SK-N-SH (cell line): ENCODE measurements at regions not wholly inside any gene's neighbourhood (a gene's known extent, or its start where the extent isn't known, plus 50 kb on each side); places are given as distances from the start of the nearest gene placed in this dataset.
"Not testable (repeated sequence)": the region's sequence is repeated elsewhere in the genome, so short reads cannot be mapped to it uniquely, and the experiment has no call there.

ENCODE experiments used
- FOXM1 ChIP-seq: IDR thresholded peaks from 2 replicates; pipeline ENCODE4 v1.4.0; 2012; ENCODE audit warnings: low read depth, mild to moderate bottlenecking
- GABPA ChIP-seq: IDR thresholded peaks from 2 replicates; pipeline ENCODE4 v1.4.0; 2012; ENCODE audit warnings: low read depth, mild to moderate bottlenecking
- POLR2AphosphoS5 ChIP-seq: IDR thresholded peaks from 2 replicates; pipeline ENCODE4 v1.6.1; 2012; ENCODE audit warnings: low read depth, low read length
- RFX5 ChIP-seq: IDR thresholded peaks from 2 replicates; pipeline ENCODE4 v1.6.1; 2012; ENCODE audit warnings: mild to moderate bottlenecking, improper control_type of control experiment, low read length
- RXRA ChIP-seq: IDR thresholded peaks from 2 replicates; pipeline ENCODE4 v1.4.0; 2012; ENCODE audit warnings: low read depth, mild to moderate bottlenecking, borderline replicate concordance
- TAF1 ChIP-seq: IDR thresholded peaks from 2 replicates; pipeline ENCODE4 v1.6.1; 2012; ENCODE audit warnings: low read depth, mild to moderate bottlenecking, low read length, moderate library complexity, borderline replicate concordance
- TEAD4 ChIP-seq: IDR thresholded peaks from 2 replicates; pipeline ENCODE4 v1.4.0; 2012; ENCODE audit warnings: mild to moderate bottlenecking, borderline replicate concordance; ENCODE audit not compliant: insufficient read depth
- TF ChIP-seq, protein P1 (sequence below): IDR thresholded peaks from 2 replicates; pipeline ENCODE4 v1.6.1; 2012; ENCODE audit warnings: mild to moderate bottlenecking, low read depth, low read length, moderate library complexity
- TF ChIP-seq, protein P2 (sequence below): IDR thresholded peaks from 2 replicates; pipeline ENCODE4; 2012
- TF ChIP-seq, protein P3 (sequence below): fragments of 200-600 bp; sonication (generic); IDR thresholded peaks from 2 replicates; pipeline ENCODE4 v1.6.1; 2017; ENCODE audit warnings: antibody characterized with exemption, mild to moderate bottlenecking, moderate library complexity
- TF ChIP-seq, protein P4 (sequence below): IDR thresholded peaks from 2 replicates; pipeline ENCODE4 v1.4.0; 2012; ENCODE audit warnings: low read depth, borderline replicate concordance

DNA sequence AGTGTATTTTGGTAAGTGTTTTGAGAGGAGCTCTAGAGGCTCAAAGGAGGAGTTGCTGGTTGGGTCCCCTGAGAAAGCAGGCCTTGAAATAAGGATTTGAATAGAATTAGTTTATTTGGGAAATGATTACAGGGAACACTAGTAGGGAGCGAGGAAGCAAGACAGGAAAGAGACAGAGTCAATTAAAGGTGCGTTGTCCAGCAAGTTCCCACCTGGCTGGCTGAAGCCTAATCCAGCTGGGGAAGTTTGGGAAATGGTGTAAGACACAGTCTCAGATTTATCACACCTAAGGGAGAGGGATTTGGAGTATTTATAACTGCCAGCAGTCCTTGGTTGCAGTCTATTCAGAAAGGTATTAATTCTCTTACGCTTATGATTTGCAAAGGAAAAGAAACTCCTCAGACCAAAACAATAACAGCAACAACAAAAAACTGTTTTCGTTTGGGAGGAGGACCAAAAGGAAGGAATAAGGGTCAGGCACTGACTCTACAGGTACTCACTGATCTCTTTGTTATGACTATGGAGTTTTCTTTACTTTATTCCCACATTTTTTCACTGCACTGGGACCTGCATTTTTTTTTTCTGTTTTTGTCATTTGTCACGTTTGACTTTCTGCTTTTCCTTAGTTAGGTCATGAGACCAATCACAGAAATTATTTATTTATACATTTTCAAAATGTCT lies 780.8 kb downstream of the TTLL7 start:
- TF ChIP-seq, protein P1, sequence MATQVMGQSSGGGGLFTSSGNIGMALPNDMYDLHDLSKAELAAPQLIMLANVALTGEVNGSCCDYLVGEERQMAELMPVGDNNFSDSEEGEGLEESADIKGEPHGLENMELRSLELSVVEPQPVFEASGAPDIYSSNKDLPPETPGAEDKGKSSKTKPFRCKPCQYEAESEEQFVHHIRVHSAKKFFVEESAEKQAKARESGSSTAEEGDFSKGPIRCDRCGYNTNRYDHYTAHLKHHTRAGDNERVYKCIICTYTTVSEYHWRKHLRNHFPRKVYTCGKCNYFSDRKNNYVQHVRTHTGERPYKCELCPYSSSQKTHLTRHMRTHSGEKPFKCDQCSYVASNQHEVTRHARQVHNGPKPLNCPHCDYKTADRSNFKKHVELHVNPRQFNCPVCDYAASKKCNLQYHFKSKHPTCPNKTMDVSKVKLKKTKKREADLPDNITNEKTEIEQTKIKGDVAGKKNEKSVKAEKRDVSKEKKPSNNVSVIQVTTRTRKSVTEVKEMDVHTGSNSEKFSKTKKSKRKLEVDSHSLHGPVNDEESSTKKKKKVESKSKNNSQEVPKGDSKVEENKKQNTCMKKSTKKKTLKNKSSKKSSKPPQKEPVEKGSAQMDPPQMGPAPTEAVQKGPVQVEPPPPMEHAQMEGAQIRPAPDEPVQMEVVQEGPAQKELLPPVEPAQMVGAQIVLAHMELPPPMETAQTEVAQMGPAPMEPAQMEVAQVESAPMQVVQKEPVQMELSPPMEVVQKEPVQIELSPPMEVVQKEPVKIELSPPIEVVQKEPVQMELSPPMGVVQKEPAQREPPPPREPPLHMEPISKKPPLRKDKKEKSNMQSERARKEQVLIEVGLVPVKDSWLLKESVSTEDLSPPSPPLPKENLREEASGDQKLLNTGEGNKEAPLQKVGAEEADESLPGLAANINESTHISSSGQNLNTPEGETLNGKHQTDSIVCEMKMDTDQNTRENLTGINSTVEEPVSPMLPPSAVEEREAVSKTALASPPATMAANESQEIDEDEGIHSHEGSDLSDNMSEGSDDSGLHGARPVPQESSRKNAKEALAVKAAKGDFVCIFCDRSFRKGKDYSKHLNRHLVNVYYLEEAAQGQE: not testable (repeated sequence)
- TF ChIP-seq POLR2AphosphoS5, GABPA, TAF1, TEAD4, RXRA, RFX5, FOXM1: not testable (repeated sequence)
- TF ChIP-seq, protein P2, sequence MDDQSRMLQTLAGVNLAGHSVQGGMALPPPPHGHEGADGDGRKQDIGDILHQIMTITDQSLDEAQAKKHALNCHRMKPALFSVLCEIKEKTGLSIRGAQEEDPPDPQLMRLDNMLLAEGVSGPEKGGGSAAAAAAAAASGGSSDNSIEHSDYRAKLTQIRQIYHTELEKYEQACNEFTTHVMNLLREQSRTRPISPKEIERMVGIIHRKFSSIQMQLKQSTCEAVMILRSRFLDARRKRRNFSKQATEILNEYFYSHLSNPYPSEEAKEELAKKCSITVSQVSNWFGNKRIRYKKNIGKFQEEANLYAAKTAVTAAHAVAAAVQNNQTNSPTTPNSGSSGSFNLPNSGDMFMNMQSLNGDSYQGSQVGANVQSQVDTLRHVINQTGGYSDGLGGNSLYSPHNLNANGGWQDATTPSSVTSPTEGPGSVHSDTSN: not testable (repeated sequence)
- TF ChIP-seq, protein P3, sequence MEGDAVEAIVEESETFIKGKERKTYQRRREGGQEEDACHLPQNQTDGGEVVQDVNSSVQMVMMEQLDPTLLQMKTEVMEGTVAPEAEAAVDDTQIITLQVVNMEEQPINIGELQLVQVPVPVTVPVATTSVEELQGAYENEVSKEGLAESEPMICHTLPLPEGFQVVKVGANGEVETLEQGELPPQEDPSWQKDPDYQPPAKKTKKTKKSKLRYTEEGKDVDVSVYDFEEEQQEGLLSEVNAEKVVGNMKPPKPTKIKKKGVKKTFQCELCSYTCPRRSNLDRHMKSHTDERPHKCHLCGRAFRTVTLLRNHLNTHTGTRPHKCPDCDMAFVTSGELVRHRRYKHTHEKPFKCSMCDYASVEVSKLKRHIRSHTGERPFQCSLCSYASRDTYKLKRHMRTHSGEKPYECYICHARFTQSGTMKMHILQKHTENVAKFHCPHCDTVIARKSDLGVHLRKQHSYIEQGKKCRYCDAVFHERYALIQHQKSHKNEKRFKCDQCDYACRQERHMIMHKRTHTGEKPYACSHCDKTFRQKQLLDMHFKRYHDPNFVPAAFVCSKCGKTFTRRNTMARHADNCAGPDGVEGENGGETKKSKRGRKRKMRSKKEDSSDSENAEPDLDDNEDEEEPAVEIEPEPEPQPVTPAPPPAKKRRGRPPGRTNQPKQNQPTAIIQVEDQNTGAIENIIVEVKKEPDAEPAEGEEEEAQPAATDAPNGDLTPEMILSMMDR: not testable (repeated sequence)
- TF ChIP-seq, protein P4, sequence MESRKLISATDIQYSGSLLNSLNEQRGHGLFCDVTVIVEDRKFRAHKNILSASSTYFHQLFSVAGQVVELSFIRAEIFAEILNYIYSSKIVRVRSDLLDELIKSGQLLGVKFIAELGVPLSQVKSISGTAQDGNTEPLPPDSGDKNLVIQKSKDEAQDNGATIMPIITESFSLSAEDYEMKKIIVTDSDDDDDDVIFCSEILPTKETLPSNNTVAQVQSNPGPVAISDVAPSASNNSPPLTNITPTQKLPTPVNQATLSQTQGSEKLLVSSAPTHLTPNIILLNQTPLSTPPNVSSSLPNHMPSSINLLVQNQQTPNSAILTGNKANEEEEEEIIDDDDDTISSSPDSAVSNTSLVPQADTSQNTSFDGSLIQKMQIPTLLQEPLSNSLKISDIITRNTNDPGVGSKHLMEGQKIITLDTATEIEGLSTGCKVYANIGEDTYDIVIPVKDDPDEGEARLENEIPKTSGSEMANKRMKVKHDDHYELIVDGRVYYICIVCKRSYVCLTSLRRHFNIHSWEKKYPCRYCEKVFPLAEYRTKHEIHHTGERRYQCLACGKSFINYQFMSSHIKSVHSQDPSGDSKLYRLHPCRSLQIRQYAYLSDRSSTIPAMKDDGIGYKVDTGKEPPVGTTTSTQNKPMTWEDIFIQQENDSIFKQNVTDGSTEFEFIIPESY: not testable (repeated sequence)
